ENCODE measurements at regions not wholly inside any gene's neighbourhood (a gene's known extent, or its start where the extent isn't known, plus 50 kb on each side); places are given as distances from the start of the nearest gene placed in this dataset.

- Histone ChIP-seq H3K27me3 (ENCODE audit: insufficient read depth, low read depth, low read length) (no peaks in the 10 kb centered on the region), H3K4me3 (ENCODE audit: low read length) (no peak overlapping the region), H3K79me2 (replicated peaks; ENCODE audit: insufficient read depth, low read length) (no peaks in the 10 kb centered on the region), H3K9me3 (ENCODE audit: low read length) (no peaks in the 10 kb centered on the region), H3K27ac (ENCODE audit: low read length) (no peak overlapping the region), H2AFZ (ENCODE audit: low read depth, low read length) (no peak overlapping the region), H3K4me2 (ENCODE audit: low read length) (no peak overlapping the region), H3K36me3 (ENCODE audit: insufficient read depth, low read length) (no peaks in the 10 kb centered on the region), H3K9me2 (ENCODE audit: insufficient read depth, low read length) (no peaks in the 10 kb centered on the region), H3K9ac (ENCODE audit: low read length) (no peak overlapping the region), H4K20me1 (ENCODE audit: insufficient read depth) (no peaks in the 10 kb centered on the region), H3F3A (ENCODE audit: insufficient read depth, low read length, poor library complexity, severe bottlenecking) (no peaks in the 10 kb centered on the region)
- no peak for TF ChIP-seq EP300 (conservative IDR thresholded peaks at IDR 0.05; ENCODE audit: poor library complexity, severe bottlenecking)
- TF ChIP-seq POLR2AphosphoS5 (IDR thresholded peaks at IDR 0.05): no peak
- no peak for TF ChIP-seq SMC3 (conservative IDR thresholded peaks at IDR 0.05; ENCODE audit: poor library complexity)
- TF ChIP-seq, protein P1, sequence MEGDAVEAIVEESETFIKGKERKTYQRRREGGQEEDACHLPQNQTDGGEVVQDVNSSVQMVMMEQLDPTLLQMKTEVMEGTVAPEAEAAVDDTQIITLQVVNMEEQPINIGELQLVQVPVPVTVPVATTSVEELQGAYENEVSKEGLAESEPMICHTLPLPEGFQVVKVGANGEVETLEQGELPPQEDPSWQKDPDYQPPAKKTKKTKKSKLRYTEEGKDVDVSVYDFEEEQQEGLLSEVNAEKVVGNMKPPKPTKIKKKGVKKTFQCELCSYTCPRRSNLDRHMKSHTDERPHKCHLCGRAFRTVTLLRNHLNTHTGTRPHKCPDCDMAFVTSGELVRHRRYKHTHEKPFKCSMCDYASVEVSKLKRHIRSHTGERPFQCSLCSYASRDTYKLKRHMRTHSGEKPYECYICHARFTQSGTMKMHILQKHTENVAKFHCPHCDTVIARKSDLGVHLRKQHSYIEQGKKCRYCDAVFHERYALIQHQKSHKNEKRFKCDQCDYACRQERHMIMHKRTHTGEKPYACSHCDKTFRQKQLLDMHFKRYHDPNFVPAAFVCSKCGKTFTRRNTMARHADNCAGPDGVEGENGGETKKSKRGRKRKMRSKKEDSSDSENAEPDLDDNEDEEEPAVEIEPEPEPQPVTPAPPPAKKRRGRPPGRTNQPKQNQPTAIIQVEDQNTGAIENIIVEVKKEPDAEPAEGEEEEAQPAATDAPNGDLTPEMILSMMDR (IDR thresholded peaks at IDR 0.05; ENCODE audit: poor library complexity, severe bottlenecking): no peak
- no peak for TF ChIP-seq TAF1 (IDR thresholded peaks at IDR 0.05; ENCODE audit: low read depth)
- TF ChIP-seq EZH2 (IDR thresholded peaks at IDR 0.05; ENCODE audit: borderline replicate concordance, insufficient read depth, low read length, poor library complexity, severe bottlenecking): no peak
- TF ChIP-seq, protein P2, sequence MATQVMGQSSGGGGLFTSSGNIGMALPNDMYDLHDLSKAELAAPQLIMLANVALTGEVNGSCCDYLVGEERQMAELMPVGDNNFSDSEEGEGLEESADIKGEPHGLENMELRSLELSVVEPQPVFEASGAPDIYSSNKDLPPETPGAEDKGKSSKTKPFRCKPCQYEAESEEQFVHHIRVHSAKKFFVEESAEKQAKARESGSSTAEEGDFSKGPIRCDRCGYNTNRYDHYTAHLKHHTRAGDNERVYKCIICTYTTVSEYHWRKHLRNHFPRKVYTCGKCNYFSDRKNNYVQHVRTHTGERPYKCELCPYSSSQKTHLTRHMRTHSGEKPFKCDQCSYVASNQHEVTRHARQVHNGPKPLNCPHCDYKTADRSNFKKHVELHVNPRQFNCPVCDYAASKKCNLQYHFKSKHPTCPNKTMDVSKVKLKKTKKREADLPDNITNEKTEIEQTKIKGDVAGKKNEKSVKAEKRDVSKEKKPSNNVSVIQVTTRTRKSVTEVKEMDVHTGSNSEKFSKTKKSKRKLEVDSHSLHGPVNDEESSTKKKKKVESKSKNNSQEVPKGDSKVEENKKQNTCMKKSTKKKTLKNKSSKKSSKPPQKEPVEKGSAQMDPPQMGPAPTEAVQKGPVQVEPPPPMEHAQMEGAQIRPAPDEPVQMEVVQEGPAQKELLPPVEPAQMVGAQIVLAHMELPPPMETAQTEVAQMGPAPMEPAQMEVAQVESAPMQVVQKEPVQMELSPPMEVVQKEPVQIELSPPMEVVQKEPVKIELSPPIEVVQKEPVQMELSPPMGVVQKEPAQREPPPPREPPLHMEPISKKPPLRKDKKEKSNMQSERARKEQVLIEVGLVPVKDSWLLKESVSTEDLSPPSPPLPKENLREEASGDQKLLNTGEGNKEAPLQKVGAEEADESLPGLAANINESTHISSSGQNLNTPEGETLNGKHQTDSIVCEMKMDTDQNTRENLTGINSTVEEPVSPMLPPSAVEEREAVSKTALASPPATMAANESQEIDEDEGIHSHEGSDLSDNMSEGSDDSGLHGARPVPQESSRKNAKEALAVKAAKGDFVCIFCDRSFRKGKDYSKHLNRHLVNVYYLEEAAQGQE (IDR thresholded peaks at IDR 0.05; ENCODE audit: borderline replicate concordance): no peak
- TF ChIP-seq MXI1 (conservative IDR thresholded peaks at IDR 0.05; ENCODE audit: poor library complexity, severe bottlenecking): no peak
- no peak for TF ChIP-seq RAD21 (conservative IDR thresholded peaks at IDR 0.05)
Observed at GRCh38 chr1:213416461-213417224, 365.6 kb downstream of the RPS6KC1 start.

- Histone ChIP-seq H4K20me1 (ENCODE audit: insufficient read depth) (no peaks in the 10 kb centered on the region), H3K9ac (ENCODE audit: low read length) (no peak overlapping the region), H3K27ac (ENCODE audit: low read length) (no peak overlapping the region), H3K27me3 (ENCODE audit: insufficient read depth, low read depth, low read length) (no peaks in the 10 kb centered on the region), H3K4me2 (ENCODE audit: low read length) (no peak overlapping the region), H3K4me3 (ENCODE audit: low read length) (no peak overlapping the region), H3K9me3 (ENCODE audit: low read length) (no peaks in the 10 kb centered on the region), H3K79me2 (replicated peaks; ENCODE audit: insufficient read depth, low read length) (no peaks in the 10 kb centered on the region), H3K9me2 (ENCODE audit: insufficient read depth, low read length) (no peaks in the 10 kb centered on the region), H3F3A (ENCODE audit: insufficient read depth, low read length, poor library complexity, severe bottlenecking) (no peaks in the 10 kb centered on the region), H2AFZ (ENCODE audit: low read depth, low read length) (no peak overlapping the region), H3K36me3 (ENCODE audit: insufficient read depth, low read length) (no peaks in the 10 kb centered on the region)
- TF ChIP-seq RAD21 (conservative IDR thresholded peaks at IDR 0.05) (no peak), EZH2 (IDR thresholded peaks at IDR 0.05; ENCODE audit: borderline replicate concordance, insufficient read depth, low read length, poor library complexity, severe bottlenecking) (no peak), MXI1 (conservative IDR thresholded peaks at IDR 0.05; ENCODE audit: poor library complexity, severe bottlenecking) (no peak), POLR2AphosphoS5 (IDR thresholded peaks at IDR 0.05) (no peak), TAF1 (IDR thresholded peaks at IDR 0.05; ENCODE audit: low read depth) (no peak), SMC3 (conservative IDR thresholded peaks at IDR 0.05; ENCODE audit: poor library complexity) (no peak), EP300 (conservative IDR thresholded peaks at IDR 0.05; ENCODE audit: poor library complexity, severe bottlenecking) (no peak)
- TF ChIP-seq, protein P1 (IDR thresholded peaks at IDR 0.05; ENCODE audit: poor library complexity, severe bottlenecking): no peak
- TF ChIP-seq, protein P2 (IDR thresholded peaks at IDR 0.05; ENCODE audit: borderline replicate concordance): no peak
Observed at GRCh38 chr1:213417225-213417820, 366.3 kb downstream of the RPS6KC1 start.
